ENCODE measurements at regions not wholly inside any gene's neighbourhood (a gene's known extent, or its start where the extent isn't known, plus 50 kb on each side); places are given as distances from the start of the nearest gene placed in this dataset.

DNA sequence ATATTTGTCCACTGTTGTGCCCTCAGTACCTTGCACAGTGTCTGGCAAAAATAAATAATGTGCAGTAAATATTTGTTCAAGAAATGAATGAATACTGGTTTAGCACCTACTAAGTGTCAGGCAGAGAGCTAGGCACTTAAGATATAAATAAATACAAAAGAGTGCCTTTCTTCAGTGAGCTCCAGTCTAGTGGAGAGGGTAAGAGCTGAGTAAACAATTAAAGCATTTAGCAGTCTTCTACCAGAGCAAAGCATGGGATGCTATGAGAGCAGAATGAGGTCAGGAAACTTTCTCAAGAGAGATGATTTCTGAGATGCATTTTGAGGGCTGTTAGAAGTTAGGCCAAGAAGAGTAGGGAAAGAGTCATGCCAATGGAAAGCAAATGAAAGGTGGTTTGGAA is 314.7 kb downstream of the DSC3 start:
- TF ChIP-seq, protein P1, sequence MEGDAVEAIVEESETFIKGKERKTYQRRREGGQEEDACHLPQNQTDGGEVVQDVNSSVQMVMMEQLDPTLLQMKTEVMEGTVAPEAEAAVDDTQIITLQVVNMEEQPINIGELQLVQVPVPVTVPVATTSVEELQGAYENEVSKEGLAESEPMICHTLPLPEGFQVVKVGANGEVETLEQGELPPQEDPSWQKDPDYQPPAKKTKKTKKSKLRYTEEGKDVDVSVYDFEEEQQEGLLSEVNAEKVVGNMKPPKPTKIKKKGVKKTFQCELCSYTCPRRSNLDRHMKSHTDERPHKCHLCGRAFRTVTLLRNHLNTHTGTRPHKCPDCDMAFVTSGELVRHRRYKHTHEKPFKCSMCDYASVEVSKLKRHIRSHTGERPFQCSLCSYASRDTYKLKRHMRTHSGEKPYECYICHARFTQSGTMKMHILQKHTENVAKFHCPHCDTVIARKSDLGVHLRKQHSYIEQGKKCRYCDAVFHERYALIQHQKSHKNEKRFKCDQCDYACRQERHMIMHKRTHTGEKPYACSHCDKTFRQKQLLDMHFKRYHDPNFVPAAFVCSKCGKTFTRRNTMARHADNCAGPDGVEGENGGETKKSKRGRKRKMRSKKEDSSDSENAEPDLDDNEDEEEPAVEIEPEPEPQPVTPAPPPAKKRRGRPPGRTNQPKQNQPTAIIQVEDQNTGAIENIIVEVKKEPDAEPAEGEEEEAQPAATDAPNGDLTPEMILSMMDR (IDR thresholded peaks at IDR 0.05; ENCODE audit: insufficient read depth, missing control alignments) = no peak
- FAIRE-seq (peak; percentile 32), DNase-seq (ENCODE audit: insufficient read length, low spot score) (no peak)

DNA sequence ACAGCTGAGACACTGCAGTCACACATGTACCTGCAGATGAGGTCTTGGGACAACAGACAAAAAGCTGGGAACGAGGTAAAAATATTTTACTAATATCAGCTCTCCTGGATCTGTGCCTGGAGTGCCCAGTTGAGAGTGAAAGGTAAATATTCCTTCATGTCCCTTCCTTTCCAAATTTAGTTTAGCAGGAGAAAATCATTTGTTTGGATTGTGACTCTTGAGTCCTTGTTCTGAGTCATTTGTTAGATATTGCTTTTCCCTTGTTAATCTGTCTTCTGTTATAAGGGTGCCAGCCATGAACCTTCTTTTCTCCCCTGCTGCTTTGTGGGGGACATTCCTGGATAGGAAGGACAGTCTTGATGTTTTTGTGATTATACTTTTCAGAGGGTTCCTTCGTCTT is 329.2 kb downstream of the DSC3 start:
- FAIRE-seq (no peak), DNase-seq (ENCODE audit: insufficient read length, low spot score) (no peak)
- TF ChIP-seq, protein P1 (IDR thresholded peaks at IDR 0.05; ENCODE audit: insufficient read depth, missing control alignments) = no peak

DNA sequence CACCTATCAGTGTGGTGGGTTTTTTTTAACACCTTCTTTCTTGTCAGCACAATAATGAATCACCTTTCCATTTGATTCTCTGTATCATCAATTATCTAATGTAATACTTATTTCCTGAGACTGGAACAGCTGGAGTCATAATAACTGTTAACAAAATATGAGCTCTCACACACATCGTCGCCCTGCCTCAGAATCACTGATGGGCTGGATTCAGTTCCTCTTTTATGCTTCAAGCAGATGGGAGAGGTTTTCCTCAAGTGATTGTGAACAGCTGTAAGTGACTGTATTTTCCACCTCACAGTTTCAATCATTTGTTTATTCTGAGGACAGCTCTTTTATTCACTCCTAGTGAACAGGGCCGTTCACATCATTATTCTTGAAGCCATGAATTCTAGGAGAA is 330.2 kb downstream of the DSC3 start:
- no peak for DNase-seq (ENCODE audit: insufficient read length, low spot score)
- TF ChIP-seq, protein P1 (IDR thresholded peaks at IDR 0.05; ENCODE audit: insufficient read depth, missing control alignments) = no peak
- no peak for FAIRE-seq

DNA sequence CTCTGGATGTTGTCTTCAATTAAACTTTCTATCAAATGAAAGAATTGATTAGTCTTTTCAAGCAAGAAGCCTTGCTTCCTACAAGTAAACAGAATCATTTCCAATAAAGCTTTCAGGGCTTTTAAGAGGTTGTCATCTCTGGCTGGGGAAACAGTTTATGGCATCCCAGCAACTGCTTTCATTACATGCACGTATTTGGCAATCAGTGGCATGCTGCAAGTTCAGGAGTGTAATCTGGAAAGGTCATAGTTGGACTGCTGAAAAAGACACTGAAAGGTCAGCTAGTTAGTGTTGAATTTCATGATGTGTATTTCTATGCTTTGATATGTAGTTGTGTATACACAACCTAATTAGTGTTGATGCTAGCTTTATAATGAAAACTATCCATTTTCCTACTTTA is 332.9 kb downstream of the DSC3 start:
- DNase-seq (ENCODE audit: insufficient read length, low spot score) (no peak), FAIRE-seq (peak; percentile 25)
- TF ChIP-seq, protein P1 (IDR thresholded peaks at IDR 0.05; ENCODE audit: insufficient read depth, missing control alignments) = no peak

DNA sequence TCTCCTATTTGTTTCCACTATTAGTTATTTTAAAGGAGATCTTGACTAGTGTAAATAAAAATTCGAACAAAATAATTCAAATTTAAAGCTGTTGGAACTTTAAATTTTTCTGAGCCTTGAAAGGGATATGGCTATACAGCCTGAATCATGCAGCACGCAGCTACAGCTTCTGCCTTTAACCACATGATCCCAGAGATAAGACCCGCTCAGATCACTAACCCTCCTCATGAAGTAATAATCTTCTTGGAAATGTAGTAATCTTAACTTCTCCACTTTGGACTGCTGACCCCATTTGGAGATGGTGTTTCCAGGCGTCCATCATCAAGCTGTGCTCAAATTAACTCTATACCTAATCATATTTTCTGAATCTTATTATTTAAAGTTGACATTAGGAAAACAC is 336.6 kb downstream of the DSC3 start:
- peak; percentile 72 for FAIRE-seq
- TF ChIP-seq, protein P1 (IDR thresholded peaks at IDR 0.05; ENCODE audit: insufficient read depth, missing control alignments) = no peak
- DNase-seq (ENCODE audit: insufficient read length, low spot score) = no peak

DNA sequence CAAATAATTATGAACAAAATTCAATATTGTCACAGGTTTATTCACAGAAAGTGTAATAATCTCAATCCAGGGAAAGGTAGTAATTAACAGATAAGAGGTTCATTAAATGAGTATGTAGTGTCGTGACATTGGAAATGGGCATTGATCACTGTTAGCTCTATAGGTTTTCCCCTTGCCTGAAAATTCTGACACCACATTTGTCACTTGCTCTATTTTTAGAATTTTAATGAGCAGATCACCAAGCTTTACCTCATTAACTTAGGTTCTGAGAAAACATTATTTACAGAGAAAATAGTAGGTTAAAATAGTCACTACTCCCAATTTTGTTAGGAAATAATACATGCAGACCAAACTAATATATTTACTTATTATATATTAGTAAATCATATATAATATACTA is 344.0 kb downstream of the DSC3 start:
- DNase-seq (ENCODE audit: insufficient read length, low spot score) (no peak), FAIRE-seq (peak; percentile 88)
- TF ChIP-seq, protein P1 (IDR thresholded peaks at IDR 0.05; ENCODE audit: insufficient read depth, missing control alignments) = no peak

DNA sequence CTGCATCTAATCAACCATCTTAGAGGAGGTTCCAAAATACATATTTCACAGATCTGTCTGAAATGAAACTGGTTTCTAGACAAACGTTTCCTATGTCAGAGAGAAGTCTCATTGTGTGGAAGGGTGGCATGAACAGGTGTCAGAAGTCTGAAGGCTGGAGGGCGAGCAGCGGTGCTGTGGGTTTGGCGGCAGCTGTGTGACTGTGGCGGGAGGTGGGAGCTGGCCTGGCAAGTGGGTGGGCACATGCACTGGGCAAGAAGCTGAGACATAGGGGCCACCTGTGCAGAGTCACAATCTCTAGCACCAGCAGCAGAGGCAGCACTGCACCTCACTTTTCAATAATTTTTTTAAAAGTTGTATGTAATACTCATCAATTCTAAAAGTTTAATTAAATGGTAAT is 346.3 kb downstream of the DSC3 start:
- TF ChIP-seq, protein P1 (IDR thresholded peaks at IDR 0.05; ENCODE audit: insufficient read depth, missing control alignments) = no peak
- FAIRE-seq (no peak), DNase-seq (ENCODE audit: insufficient read length, low spot score) (no peak)

All from D721Med (cell line).